K562 (cell line): ENCODE measurements at regions not wholly inside any gene's neighbourhood (a gene's known extent, or its start where the extent isn't known, plus 50 kb on each side); places are given as distances from the start of the nearest gene placed in this dataset.

Experiments
- PML ChIP-seq: IDR thresholded peaks from 2 replicates; pipeline ENCODE4 v1.6.1; 2012; ENCODE audit warnings: low read length, inconsistent platforms
- RFX5 ChIP-seq: IDR thresholded peaks from 2 replicates; pipeline ENCODE4 v1.6.1; 2011; ENCODE audit warnings: low read depth, mild to moderate bottlenecking, improper control_type of control experiment, low read length
- STAT6 ChIP-seq: sonication (generic); formaldehyde crosslinking; IDR thresholded peaks from 2 replicates; pipeline ENCODE4 v1.8.1; 2023; ENCODE audit warnings: mild to moderate bottlenecking, missing genetic modification reagents
- TF ChIP-seq, protein P1 (sequence below), 3 experiments: IDR thresholded peaks in 2 of 3; conservative IDR thresholded peaks in 1 of 3; 2 replicates each; pipeline ENCODE4 v1.5.1; 2011 to 2012; ENCODE audit warnings: low read length in 3 of 3, mild to moderate bottlenecking in 3 of 3, control low read depth in 2 of 3, improper control_type of control experiment in 1 of 3, inconsistent platforms in 1 of 3, low read depth in 1 of 3, mixed read lengths in 1 of 3, moderate library complexity in 1 of 3; ENCODE audit not compliant: insufficient read depth in 2 of 3

DNA sequence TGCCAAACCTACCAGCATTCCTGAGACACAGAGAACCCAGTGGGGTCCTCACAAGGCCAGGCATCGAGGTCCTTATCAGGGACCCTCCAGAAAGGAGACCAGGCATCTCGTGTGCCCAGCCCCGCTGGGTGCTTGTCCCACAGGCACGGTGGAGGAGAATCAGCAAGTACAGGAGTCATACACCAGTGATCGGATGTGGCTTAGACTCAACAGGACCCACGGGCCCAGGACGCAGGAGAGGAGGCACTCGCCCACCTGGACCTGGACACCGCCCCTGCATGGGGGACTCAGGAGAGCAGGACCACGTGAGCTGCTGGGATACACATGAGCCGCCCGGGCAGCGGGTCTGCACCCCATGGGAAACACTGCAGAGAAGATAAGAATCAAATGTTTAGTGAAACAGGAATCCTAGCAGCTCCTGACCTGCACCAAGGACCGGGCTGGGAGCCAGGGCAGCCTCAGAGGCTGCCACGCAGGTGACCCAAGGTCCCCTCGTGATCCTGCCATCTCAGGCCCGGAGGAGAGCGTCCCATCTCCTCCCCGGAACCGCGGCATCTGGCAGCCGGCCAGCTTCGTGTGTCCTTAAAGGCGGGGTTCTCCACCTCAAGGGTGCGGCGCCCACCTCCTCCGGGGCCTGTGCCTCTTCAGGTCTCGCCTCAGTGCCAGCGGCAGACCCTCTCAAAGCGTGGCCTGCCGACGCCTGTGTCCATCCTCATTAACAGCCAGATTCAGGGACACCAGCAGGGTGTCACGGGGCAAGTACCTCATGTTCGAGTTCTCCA is 59.2 kb downstream of the FOXL3 start:
- no peak for TF ChIP-seq STAT6 (CRISPR knock-in tag)
- TF ChIP-seq, protein P1, sequence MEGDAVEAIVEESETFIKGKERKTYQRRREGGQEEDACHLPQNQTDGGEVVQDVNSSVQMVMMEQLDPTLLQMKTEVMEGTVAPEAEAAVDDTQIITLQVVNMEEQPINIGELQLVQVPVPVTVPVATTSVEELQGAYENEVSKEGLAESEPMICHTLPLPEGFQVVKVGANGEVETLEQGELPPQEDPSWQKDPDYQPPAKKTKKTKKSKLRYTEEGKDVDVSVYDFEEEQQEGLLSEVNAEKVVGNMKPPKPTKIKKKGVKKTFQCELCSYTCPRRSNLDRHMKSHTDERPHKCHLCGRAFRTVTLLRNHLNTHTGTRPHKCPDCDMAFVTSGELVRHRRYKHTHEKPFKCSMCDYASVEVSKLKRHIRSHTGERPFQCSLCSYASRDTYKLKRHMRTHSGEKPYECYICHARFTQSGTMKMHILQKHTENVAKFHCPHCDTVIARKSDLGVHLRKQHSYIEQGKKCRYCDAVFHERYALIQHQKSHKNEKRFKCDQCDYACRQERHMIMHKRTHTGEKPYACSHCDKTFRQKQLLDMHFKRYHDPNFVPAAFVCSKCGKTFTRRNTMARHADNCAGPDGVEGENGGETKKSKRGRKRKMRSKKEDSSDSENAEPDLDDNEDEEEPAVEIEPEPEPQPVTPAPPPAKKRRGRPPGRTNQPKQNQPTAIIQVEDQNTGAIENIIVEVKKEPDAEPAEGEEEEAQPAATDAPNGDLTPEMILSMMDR (IDR thresholded peaks at IDR 0.05 in 2 of 3, conservative IDR thresholded peaks at IDR 0.05 in 1 of 3; ENCODE audit: insufficient read depth in 2 of 3, low read depth in 1 of 3, low read length in 3 of 3) = no peak
- no peak for TF ChIP-seq PML
- no peak for TF ChIP-seq RFX5
